Lung (tissue), 11 donors: ENCODE measurements at regions not wholly inside any gene's neighbourhood (a gene's known extent, or its start where the extent isn't known, plus 50 kb on each side); places are given as distances from the start of the nearest gene placed in this dataset.

Source experiments
- ATAC-seq: fragments of 200-7000 bp; cut with Tn5 transposase; one replicate; pipeline ENCODE4 v1.9.1; 2020; ENCODE audit warnings: moderate number of reproducible peaks; ENCODE audit not compliant: insufficient read depth, low FRiP score
- DNase-seq, 3 donors: peaks; one replicate each; pipeline ENCODE4 v3.0.0-alpha.2; 2013 to 2017
- H3K27ac ChIP-seq, 2 donors: one replicate each; pipeline ENCODE4 v1.5.1; 2013; ENCODE audit warnings: mild to moderate bottlenecking in 2 of 2, moderate library complexity in 2 of 2, control low read depth in 1 of 2, inconsistent platforms in 1 of 2, low read depth in 1 of 2, low read length in 1 of 2
- H3K27me3 ChIP-seq, 3 donors: one replicate each; pipeline ENCODE4 v1.5.1; 2013; ENCODE audit warnings: low read length in 2 of 3; ENCODE audit not compliant: control insufficient read depth in 3 of 3, insufficient read depth in 3 of 3
- H3K36me3 ChIP-seq, 4 donors: one replicate each; pipeline ENCODE4 v1.5.1; 2013; ENCODE audit warnings: low read length in 4 of 4, mild to moderate bottlenecking in 1 of 4, moderate library complexity in 1 of 4; ENCODE audit not compliant: control insufficient read depth in 4 of 4, insufficient read depth in 4 of 4
- H3K4me1 ChIP-seq, 5 donors: one replicate each; pipeline ENCODE4 v1.5.1; 2013; ENCODE audit warnings: low read length in 5 of 5, mild to moderate bottlenecking in 2 of 5, moderate library complexity in 1 of 5; ENCODE audit not compliant: control insufficient read depth in 5 of 5, insufficient read depth in 5 of 5
- H3K4me3 ChIP-seq: one replicate; pipeline ENCODE4 v1.5.1; 2013; ENCODE audit warnings: mild to moderate bottlenecking, control low read depth, moderate library complexity
- H3K9ac ChIP-seq, 2 donors: one replicate each; pipeline ENCODE4 v1.5.1; 2013; ENCODE audit warnings: low read length in 2 of 2, control low read depth in 1 of 2; ENCODE audit not compliant: insufficient read depth in 1 of 2
- H3K9me3 ChIP-seq, 4 donors: one replicate each; pipeline ENCODE4 v1.5.1; 2013; ENCODE audit warnings: low read length in 3 of 4, mild to moderate bottlenecking in 1 of 4, moderate library complexity in 1 of 4; ENCODE audit not compliant: control insufficient read depth in 4 of 4, insufficient read depth in 3 of 4
- CTCF ChIP-seq: IDR thresholded peaks from 2 replicates; pipeline ENCODE4 v1.5.1; 2012; ENCODE audit warnings: mild to moderate bottlenecking; ENCODE audit errors: control extremely low read depth, extremely low read depth
- WGBS, 2 donors: extraction: QIAGEN DNeasy Blood & Tissue Kit; methylation state at CpG; one replicate each; pipeline ENCODE4 v1.1.7; 2013; 5-methylcytosine and 5-hydroxymethylcytosine counted together
- donor health status: control.
- donor health status: control.
- donor health status: Bipolar disorder and iron deficiency.
- donor health status: healthy.
- donor health status: DM: yes; HTN: yes; CAD: no.

- Histone ChIP-seq H3K9me3 (no peaks in the 10 kb centered on the region), H3K36me3 (no peaks in the 10 kb centered on the region), H3K4me1 (peaks cover 0 to 6% (median 0%) of the 10 kb centered on the region in 5 donors), H3K4me3 (no peak overlapping the region), H3K9ac (no peak overlapping the region), H3K27ac (no peak overlapping the region), H3K27me3 (no peaks in the 10 kb centered on the region)
- 35 to 47% methylated on average over 2 of the region's 2 CpGs for WGBS, 2 donors
- DNase-seq: peak in 2 of 3 donors; percentile 69 to 71
- TF ChIP-seq CTCF: no peak
- ATAC-seq: no peak
Observed at GRCh38 chr14:42523666-42524065, 917.0 kb downstream of the LRFN5 start.

- Histone ChIP-seq H3K27me3 (no peaks in the 10 kb centered on the region), H3K27ac (no peak overlapping the region), H3K4me3 (no peak overlapping the region), H3K36me3 (no peaks in the 10 kb centered on the region), H3K9me3 (no peaks in the 10 kb centered on the region), H3K4me1 (no peaks in the 10 kb centered on the region), H3K9ac (no peak overlapping the region)
- 49 to 61% methylated on average over 2 of the region's 2 CpGs for WGBS, 2 donors
- no peak for TF ChIP-seq CTCF
- ATAC-seq: no peak
- DNase-seq: no peak
Observed at GRCh38 chr14:42517806-42518500, 911.3 kb downstream of the LRFN5 start.

- TF ChIP-seq CTCF: no peak
- H3K9ac ChIP-seq: no peak overlapping the region
- ATAC-seq (no peak), DNase-seq (no peak)
- WGBS, 2 donors: 87 to 92% methylated on average over 1 of the region's 1 CpG
- no peaks in the 10 kb centered on the region for H3K9me3 ChIP-seq
- no peaks in the 10 kb centered on the region for H3K27me3 ChIP-seq
- no peak overlapping the region for H3K4me3 ChIP-seq
- H3K27ac ChIP-seq: no peak overlapping the region
- no peaks in the 10 kb centered on the region for H3K36me3 ChIP-seq
- H3K4me1 ChIP-seq: no peaks in the 10 kb centered on the region
Observed at GRCh38 chr14:42513837-42514236, 907.2 kb downstream of the LRFN5 start.

- no peak for TF ChIP-seq CTCF
- ATAC-seq (no peak), DNase-seq (no peak)
- H3K27me3 ChIP-seq: no peaks in the 10 kb centered on the region
- peaks cover 0 to 2% (median 0%) of the 10 kb centered on the region in 4 donors for H3K9me3 ChIP-seq
- H3K4me3 ChIP-seq: no peak overlapping the region
- H3K9ac ChIP-seq: no peak overlapping the region
- H3K36me3 ChIP-seq: no peaks in the 10 kb centered on the region
- H3K4me1 ChIP-seq: no peaks in the 10 kb centered on the region
- no peak overlapping the region for H3K27ac ChIP-seq
- whole genome bisulfite sequencing, 2 donors: 79 to 86% methylated on average over 1 of the region's 1 CpG
Observed at GRCh38 chr14:42510071-42510470, 903.4 kb downstream of the LRFN5 start.
